Ectodermal cell (in vitro differentiated cells): ENCODE measurements at regions not wholly inside any gene's neighbourhood (a gene's known extent, or its start where the extent isn't known, plus 50 kb on each side); places are given as distances from the start of the nearest gene placed in this dataset.

Source experiments
- H3K27ac ChIP-seq: 2 replicates; pipeline ENCODE4 v1.7.0; 2013; ENCODE audit warnings: mild to moderate bottlenecking, low read depth, low read length; ENCODE audit not compliant: insufficient read depth, poor library complexity, severe bottlenecking
- H3K27me3 ChIP-seq: 2 replicates; pipeline ENCODE4 v1.7.0; 2013; ENCODE audit warnings: mild to moderate bottlenecking, low read length; ENCODE audit not compliant: insufficient read depth, control insufficient read depth, poor library complexity, severe bottlenecking
- H3K36me3 ChIP-seq: one replicate; pipeline ENCODE4 v1.7.0; 2013; ENCODE audit warnings: low read length; ENCODE audit not compliant: control insufficient read depth, insufficient read depth
- H3K4me1 ChIP-seq: one replicate; pipeline ENCODE4 v1.7.0; 2013; ENCODE audit warnings: low read length; ENCODE audit not compliant: control insufficient read depth, insufficient read depth
- H3K4me3 ChIP-seq: 2 replicates; pipeline ENCODE4 v1.7.0; 2013; ENCODE audit warnings: low read depth, low read length, control low read depth; ENCODE audit not compliant: insufficient read depth
- H3K9me3 ChIP-seq: 2 replicates; pipeline ENCODE4 v1.7.0; 2013; ENCODE audit warnings: mild to moderate bottlenecking, low read length, moderate library complexity; ENCODE audit not compliant: control insufficient read depth
- WGBS, 2 experiments: methylation state at CpG; one replicate each; pipeline ENCODE4 v1.1.7; 2013; ENCODE audit warnings: missing lambda C conversion rate in 2 of 2; 5-methylcytosine and 5-hydroxymethylcytosine counted together

GRCh38 chr5:29902859-29903258 lies 1290.6 kb upstream of the CDH6 start:
- WGBS, 2 experiments = 89 to 96% methylated on average over 1 to 2 of the region's 2 CpGs
- H3K27me3 ChIP-seq = no peaks in the 10 kb centered on the region
- H3K36me3 ChIP-seq = no peaks in the 10 kb centered on the region
- H3K4me3 ChIP-seq = no peak overlapping the region
- H3K4me1 ChIP-seq = peaks cover 8% of the 10 kb centered on the region
- no peaks in the 10 kb centered on the region for H3K9me3 ChIP-seq
- no peak overlapping the region for H3K27ac ChIP-seq

GRCh38 chr5:29899583-29899982 lies 1293.9 kb upstream of the CDH6 start:
- H3K27ac ChIP-seq = no peak overlapping the region
- H3K36me3 ChIP-seq = no peaks in the 10 kb centered on the region
- WGBS, 2 experiments = 86 to 95% methylated on average over 2 of the region's 2 CpGs
- no peak overlapping the region for H3K4me3 ChIP-seq
- H3K4me1 ChIP-seq = peaks cover 12% of the 10 kb centered on the region
- H3K9me3 ChIP-seq = no peaks in the 10 kb centered on the region
- H3K27me3 ChIP-seq = no peaks in the 10 kb centered on the region

GRCh38 chr5:29897916-29898315 lies 1295.6 kb upstream of the CDH6 start:
- Histone ChIP-seq H3K27me3 (no peaks in the 10 kb centered on the region), H3K9me3 (no peaks in the 10 kb centered on the region), H3K4me3 (no peak overlapping the region), H3K4me1 (peaks cover 12% of the 10 kb centered on the region), H3K27ac (no peak overlapping the region), H3K36me3 (no peaks in the 10 kb centered on the region)

- Histone ChIP-seq H3K36me3 (no peaks in the 10 kb centered on the region), H3K9me3 (no peaks in the 10 kb centered on the region), H3K4me3 (no peak overlapping the region), H3K27me3 (no peaks in the 10 kb centered on the region), H3K27ac (no peak overlapping the region), H3K4me1 (peaks cover 12% of the 10 kb centered on the region)
- WGBS, 2 experiments = 92 to 100% methylated on average over 1 of the region's 1 CpG
Measured at GRCh38 chr5:29896646-29897045, 1296.8 kb upstream of the CDH6 start.

GRCh38 chr5:29894668-29895067 lies 1298.8 kb upstream of the CDH6 start:
- no peak overlapping the region for H3K27ac ChIP-seq
- H3K27me3 ChIP-seq = no peaks in the 10 kb centered on the region
- no peak overlapping the region for H3K4me3 ChIP-seq
- H3K36me3 ChIP-seq = no peaks in the 10 kb centered on the region
- peaks cover 12% of the 10 kb centered on the region for H3K4me1 ChIP-seq
- 98 to 100% methylated on average over 2 of the region's 2 CpGs for WGBS, 2 experiments
- H3K9me3 ChIP-seq = no peaks in the 10 kb centered on the region

GRCh38 chr5:29889051-29889450 lies 1304.4 kb upstream of the CDH6 start:
- WGBS, 2 experiments = 90 to 92% methylated on average over 6 of the region's 6 CpGs
- Histone ChIP-seq H3K27me3 (no peaks in the 10 kb centered on the region), H3K4me3 (no peak overlapping the region), H3K36me3 (no peaks in the 10 kb centered on the region), H3K4me1 (no peaks in the 10 kb centered on the region), H3K9me3 (no peaks in the 10 kb centered on the region), H3K27ac (no peak overlapping the region)

- WGBS, 2 experiments = 93 to 97% methylated on average over 6 to 8 of the region's 9 CpGs
- Histone ChIP-seq H3K27me3 (no peaks in the 10 kb centered on the region), H3K36me3 (no peaks in the 10 kb centered on the region), H3K9me3 (no peaks in the 10 kb centered on the region), H3K4me1 (no peaks in the 10 kb centered on the region), H3K27ac (no peak overlapping the region), H3K4me3 (no peak overlapping the region)
Measured at GRCh38 chr5:29885595-29885994, 1307.9 kb upstream of the CDH6 start.

- H3K4me3 ChIP-seq = no peak overlapping the region
- no peaks in the 10 kb centered on the region for H3K36me3 ChIP-seq
- WGBS, 2 experiments = 82 to 86% methylated on average over 8 of the region's 8 CpGs
- H3K9me3 ChIP-seq = no peaks in the 10 kb centered on the region
- no peaks in the 10 kb centered on the region for H3K4me1 ChIP-seq
- H3K27ac ChIP-seq = no peak overlapping the region
- H3K27me3 ChIP-seq = no peaks in the 10 kb centered on the region
Measured at GRCh38 chr5:29882036-29882435, 1311.5 kb upstream of the CDH6 start.

- Histone ChIP-seq H3K9me3 (no peaks in the 10 kb centered on the region), H3K27me3 (no peaks in the 10 kb centered on the region), H3K4me1 (no peaks in the 10 kb centered on the region), H3K36me3 (no peaks in the 10 kb centered on the region), H3K27ac (no peak overlapping the region), H3K4me3 (no peak overlapping the region)
- 88 to 90% methylated on average over 5 of the region's 6 CpGs for WGBS, 2 experiments
Measured at GRCh38 chr5:29879401-29879800, 1314.1 kb upstream of the CDH6 start.

GRCh38 chr5:29878599-29878998 lies 1314.9 kb upstream of the CDH6 start:
- WGBS, 2 experiments = no CpG with 5 or more reads among the region's 2 CpGs
- Histone ChIP-seq H3K9me3 (no peaks in the 10 kb centered on the region), H3K4me1 (no peaks in the 10 kb centered on the region), H3K27me3 (no peaks in the 10 kb centered on the region), H3K36me3 (no peaks in the 10 kb centered on the region), H3K27ac (no peak overlapping the region), H3K4me3 (no peak overlapping the region)

- 86% methylated on average over 1 of the region's 2 CpGs; no CpG with 5 or more reads in 1 of the 2 experiments for WGBS, 2 experiments
- Histone ChIP-seq H3K4me1 (no peaks in the 10 kb centered on the region), H3K9me3 (no peaks in the 10 kb centered on the region), H3K27me3 (no peaks in the 10 kb centered on the region), H3K4me3 (no peak overlapping the region), H3K36me3 (no peaks in the 10 kb centered on the region), H3K27ac (no peak overlapping the region)
Measured at GRCh38 chr5:29867155-29867554, 1326.3 kb upstream of the CDH6 start.
